NB4 (cell line): ENCODE measurements at regions not wholly inside any gene's neighbourhood (a gene's known extent, or its start where the extent isn't known, plus 50 kb on each side); places are given as distances from the start of the nearest gene placed in this dataset.

Source experiments
- MYC ChIP-seq: IDR thresholded peaks from 2 replicates; pipeline ENCODE4 v1.6.1; 2011; ENCODE audit warnings: low read depth, low read length
- POLR2A ChIP-seq: IDR thresholded peaks from 2 replicates; pipeline ENCODE4 v1.6.1; 2011; ENCODE audit warnings: mild to moderate bottlenecking; ENCODE audit not compliant: insufficient read length; ENCODE audit errors: extremely low read depth
- TF ChIP-seq, protein P1 (sequence below): IDR thresholded peaks from one replicate; pipeline ENCODE4 v1.5.1; 2012; ENCODE audit warnings: low read depth, low read length
- TF ChIP-seq, protein P2 (sequence below): IDR thresholded peaks from 2 replicates; pipeline ENCODE4 v1.6.1; 2011; ENCODE audit warnings: low read depth, low read length

DNA sequence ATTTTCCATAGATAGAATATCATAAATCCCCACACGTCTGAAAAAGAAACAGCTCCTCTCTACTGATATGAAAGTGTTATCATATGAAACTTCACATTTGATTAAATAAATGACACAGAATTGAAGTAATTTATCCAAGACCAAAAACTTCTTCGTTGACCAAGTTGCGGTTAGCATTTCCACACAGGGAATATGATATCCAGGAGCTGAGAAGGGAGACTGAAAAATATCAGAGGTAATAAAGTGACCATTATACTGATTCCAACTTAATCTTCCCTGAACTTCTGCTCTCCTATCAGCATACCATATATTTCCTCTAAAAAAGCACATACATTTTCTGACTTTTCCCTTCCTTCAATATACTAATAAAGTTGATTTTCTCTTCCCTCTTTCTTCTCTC lies 356.2 kb upstream of the CHST9 start:
- TF ChIP-seq, protein P1, sequence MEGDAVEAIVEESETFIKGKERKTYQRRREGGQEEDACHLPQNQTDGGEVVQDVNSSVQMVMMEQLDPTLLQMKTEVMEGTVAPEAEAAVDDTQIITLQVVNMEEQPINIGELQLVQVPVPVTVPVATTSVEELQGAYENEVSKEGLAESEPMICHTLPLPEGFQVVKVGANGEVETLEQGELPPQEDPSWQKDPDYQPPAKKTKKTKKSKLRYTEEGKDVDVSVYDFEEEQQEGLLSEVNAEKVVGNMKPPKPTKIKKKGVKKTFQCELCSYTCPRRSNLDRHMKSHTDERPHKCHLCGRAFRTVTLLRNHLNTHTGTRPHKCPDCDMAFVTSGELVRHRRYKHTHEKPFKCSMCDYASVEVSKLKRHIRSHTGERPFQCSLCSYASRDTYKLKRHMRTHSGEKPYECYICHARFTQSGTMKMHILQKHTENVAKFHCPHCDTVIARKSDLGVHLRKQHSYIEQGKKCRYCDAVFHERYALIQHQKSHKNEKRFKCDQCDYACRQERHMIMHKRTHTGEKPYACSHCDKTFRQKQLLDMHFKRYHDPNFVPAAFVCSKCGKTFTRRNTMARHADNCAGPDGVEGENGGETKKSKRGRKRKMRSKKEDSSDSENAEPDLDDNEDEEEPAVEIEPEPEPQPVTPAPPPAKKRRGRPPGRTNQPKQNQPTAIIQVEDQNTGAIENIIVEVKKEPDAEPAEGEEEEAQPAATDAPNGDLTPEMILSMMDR = no peak
- TF ChIP-seq POLR2A (no peak), MYC (no peak)
- TF ChIP-seq, protein P2, sequence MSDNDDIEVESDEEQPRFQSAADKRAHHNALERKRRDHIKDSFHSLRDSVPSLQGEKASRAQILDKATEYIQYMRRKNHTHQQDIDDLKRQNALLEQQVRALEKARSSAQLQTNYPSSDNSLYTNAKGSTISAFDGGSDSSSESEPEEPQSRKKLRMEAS = no peak
